ENCODE measurements at regions not wholly inside any gene's neighbourhood (a gene's known extent, or its start where the extent isn't known, plus 50 kb on each side); places are given as distances from the start of the nearest gene placed in this dataset.

- no peak overlapping the region for H3K27ac ChIP-seq
- TF ChIP-seq CTCF (IDR thresholded peaks at IDR 0.05): no peak
- no peak overlapping the region for H3K4me3 ChIP-seq
- no peak for DNase-seq (ENCODE audit: low spot score)
Observed at GRCh38 chr20:55264703-55265239, 740.5 kb downstream of the CBLN4 start.

GRCh38 chr20:55258559-55258958 is 746.8 kb downstream of the CBLN4 start:
- no peak for TF ChIP-seq CTCF (IDR thresholded peaks at IDR 0.05)
- no peak for DNase-seq (ENCODE audit: low spot score)
- no peak overlapping the region for H3K4me3 ChIP-seq
- H3K27ac ChIP-seq: no peak overlapping the region

GRCh38 chr20:55255016-55255415 is 750.3 kb downstream of the CBLN4 start:
- no peak for TF ChIP-seq CTCF (IDR thresholded peaks at IDR 0.05)
- Histone ChIP-seq H3K27ac (peak overlapping the region; percentile 32 to 88), H3K4me3 (no peak overlapping the region)
- no peak for DNase-seq (ENCODE audit: low spot score)

- TF ChIP-seq CTCF (IDR thresholded peaks at IDR 0.05): no peak
- H3K27ac ChIP-seq: peak overlapping the region; percentile 27 to 88
- H3K4me3 ChIP-seq: no peak overlapping the region
- DNase-seq (ENCODE audit: low spot score): no peak
Observed at GRCh38 chr20:55253781-55254180, 751.5 kb downstream of the CBLN4 start.

GRCh38 chr20:55252521-55252920 is 752.8 kb downstream of the CBLN4 start:
- no peak overlapping the region for H3K4me3 ChIP-seq
- no peak for TF ChIP-seq CTCF (IDR thresholded peaks at IDR 0.05)
- no peak for DNase-seq (ENCODE audit: low spot score)
- H3K27ac ChIP-seq: peak overlapping the region in 1 of 2 donors; percentile 62

GRCh38 chr20:55251170-55251569 is 754.1 kb downstream of the CBLN4 start:
- no peak overlapping the region for H3K27ac ChIP-seq
- TF ChIP-seq CTCF (IDR thresholded peaks at IDR 0.05): no peak

GRCh38 chr20:55242853-55243252 is 762.5 kb downstream of the CBLN4 start:
- H3K4me3 ChIP-seq: no peak overlapping the region
- no peak for TF ChIP-seq CTCF (IDR thresholded peaks at IDR 0.05)
- no peak for DNase-seq (ENCODE audit: low spot score)
- no peak overlapping the region for H3K27ac ChIP-seq

More at GRCh38 chr20:55251170-55251569, 754.1 kb downstream of the CBLN4 start:
- H3K4me3 ChIP-seq: no peak overlapping the region
- DNase-seq (ENCODE audit: low spot score): no peak
